SK-N-SH treated with all-trans-retinoic acid at 6 μM for 48 hours (cell line): ENCODE measurements at regions not wholly inside any gene's neighbourhood (a gene's known extent, or its start where the extent isn't known, plus 50 kb on each side); places are given as distances from the start of the nearest gene placed in this dataset.

Experiments
- ESRRG ChIP-seq: fragments of 250-450 bp; sonication (Bioruptor Pico); IDR thresholded peaks from 2 replicates; pipeline ENCODE4 v1.6.1; 2021; ENCODE audit warnings: mild to moderate bottlenecking
- ZFP3 ChIP-seq: fragments of 250-450 bp; sonication (Bioruptor Pico); IDR thresholded peaks from 2 replicates; pipeline ENCODE4 v1.5.0; 2020; ENCODE audit warnings: mild to moderate bottlenecking, moderate library complexity
- ZFP30 ChIP-seq: fragments of 450-650 bp; formaldehyde crosslinking; IDR thresholded peaks from 2 replicates; pipeline ENCODE4 v1.5.0; 2022; ENCODE audit warnings: mild to moderate bottlenecking, moderate library complexity
- TF ChIP-seq, protein P1 (sequence below): fragments of 250-450 bp; sonication (Bioruptor Pico); IDR thresholded peaks from 2 replicates; pipeline ENCODE4 v1.5.1; 2020; ENCODE audit warnings: low read depth, mild to moderate bottlenecking, moderate library complexity

GRCh38 chr3:25372167-25372566 is 55.9 kb upstream of the RARB start:
- TF ChIP-seq ESRRG (CRISPR knock-in tag), result no peak
- TF ChIP-seq ZFP3, result no peak
- TF ChIP-seq, protein P1, sequence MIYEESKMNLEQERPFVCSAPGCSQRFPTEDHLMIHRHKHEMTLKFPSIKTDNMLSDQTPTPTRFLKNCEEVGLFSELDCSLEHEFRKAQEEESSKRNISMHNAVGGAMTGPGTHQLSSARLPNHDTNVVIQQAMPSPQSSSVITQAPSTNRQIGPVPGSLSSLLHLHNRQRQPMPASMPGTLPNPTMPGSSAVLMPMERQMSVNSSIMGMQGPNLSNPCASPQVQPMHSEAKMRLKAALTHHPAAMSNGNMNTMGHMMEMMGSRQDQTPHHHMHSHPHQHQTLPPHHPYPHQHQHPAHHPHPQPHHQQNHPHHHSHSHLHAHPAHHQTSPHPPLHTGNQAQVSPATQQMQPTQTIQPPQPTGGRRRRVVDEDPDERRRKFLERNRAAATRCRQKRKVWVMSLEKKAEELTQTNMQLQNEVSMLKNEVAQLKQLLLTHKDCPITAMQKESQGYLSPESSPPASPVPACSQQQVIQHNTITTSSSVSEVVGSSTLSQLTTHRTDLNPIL, result no peak
- TF ChIP-seq ZFP30 (CRISPR knock-in tag), result no peak
